ENCODE measurements at regions not wholly inside any gene's neighbourhood (a gene's known extent, or its start where the extent isn't known, plus 50 kb on each side); places are given as distances from the start of the nearest gene placed in this dataset.

GRCh38 chr10:4538016-4538415, 288.0 kb upstream of the AKR1E2 start:
- DNase-seq = no peak

DNA sequence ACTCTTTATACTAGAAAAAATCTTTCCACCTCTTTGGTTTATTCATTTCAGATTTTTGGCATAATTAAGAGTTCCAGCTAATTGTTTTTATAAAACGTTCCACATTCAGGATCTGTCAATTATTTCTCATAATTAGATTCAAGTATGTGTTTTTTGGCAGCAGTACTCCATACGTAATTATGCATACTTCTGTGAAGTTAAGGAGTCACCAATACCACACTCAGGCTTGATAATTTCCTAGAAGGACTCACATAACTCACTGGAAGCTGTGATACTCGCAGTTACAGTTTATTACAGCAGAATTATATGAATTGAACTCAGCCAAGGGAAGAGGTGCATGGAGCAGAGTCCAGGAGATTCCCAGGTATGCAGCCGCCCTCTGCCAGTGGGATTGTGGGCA, 290.5 kb upstream of the AKR1E2 start:
- DNase-seq = no peak
- TF ChIP-seq POLR2AphosphoS5 (IDR thresholded peaks at IDR 0.05) (no peak), POLR2A (IDR thresholded peaks at IDR 0.05) (no peak)
- TF ChIP-seq, protein P1, sequence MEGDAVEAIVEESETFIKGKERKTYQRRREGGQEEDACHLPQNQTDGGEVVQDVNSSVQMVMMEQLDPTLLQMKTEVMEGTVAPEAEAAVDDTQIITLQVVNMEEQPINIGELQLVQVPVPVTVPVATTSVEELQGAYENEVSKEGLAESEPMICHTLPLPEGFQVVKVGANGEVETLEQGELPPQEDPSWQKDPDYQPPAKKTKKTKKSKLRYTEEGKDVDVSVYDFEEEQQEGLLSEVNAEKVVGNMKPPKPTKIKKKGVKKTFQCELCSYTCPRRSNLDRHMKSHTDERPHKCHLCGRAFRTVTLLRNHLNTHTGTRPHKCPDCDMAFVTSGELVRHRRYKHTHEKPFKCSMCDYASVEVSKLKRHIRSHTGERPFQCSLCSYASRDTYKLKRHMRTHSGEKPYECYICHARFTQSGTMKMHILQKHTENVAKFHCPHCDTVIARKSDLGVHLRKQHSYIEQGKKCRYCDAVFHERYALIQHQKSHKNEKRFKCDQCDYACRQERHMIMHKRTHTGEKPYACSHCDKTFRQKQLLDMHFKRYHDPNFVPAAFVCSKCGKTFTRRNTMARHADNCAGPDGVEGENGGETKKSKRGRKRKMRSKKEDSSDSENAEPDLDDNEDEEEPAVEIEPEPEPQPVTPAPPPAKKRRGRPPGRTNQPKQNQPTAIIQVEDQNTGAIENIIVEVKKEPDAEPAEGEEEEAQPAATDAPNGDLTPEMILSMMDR (IDR thresholded peaks at IDR 0.05 in 8 of 11, conservative IDR thresholded peaks at IDR 0.05 in 3 of 11) = no peak
- intact Hi-C loops (cut with DNase I; ENCODE audit: low total_unique reads) = no loop called here
- Histone ChIP-seq H3K27me3 (replicated peaks in 1 of 7) (no peaks in the 10 kb centered on the region), H3K9me3 (peaks cover 0 to 31% (median 15%) of the 10 kb centered on the region in 8 donors), H3K4me3 (no peak overlapping the region), H3K27ac (no peak overlapping the region), H3K4me1 (no peaks in the 10 kb centered on the region), H3K36me3 (no peaks in the 10 kb centered on the region)
- WGBS, 5 donors = 71 to 80% (median 78%) methylated on average over 4 of the region's 4 CpGs

More at GRCh38 chr10:4538016-4538415, 288.0 kb upstream of the AKR1E2 start:
- no peaks in the 10 kb centered on the region for H3K27me3 ChIP-seq (replicated peaks in 1 of 7)
- TF ChIP-seq, protein P1 (IDR thresholded peaks at IDR 0.05 in 8 of 11, conservative IDR thresholded peaks at IDR 0.05 in 3 of 11) = no peak
- TF ChIP-seq POLR2A (IDR thresholded peaks at IDR 0.05) (no peak), POLR2AphosphoS5 (IDR thresholded peaks at IDR 0.05) (no peak)
- H3K4me1 ChIP-seq = no peaks in the 10 kb centered on the region
- H3K9me3 ChIP-seq = peaks cover 0 to 43% (median 24%) of the 10 kb centered on the region in 8 donors
- whole genome bisulfite sequencing, 5 donors = 84 to 95% (median 87%) methylated on average over 4 of the region's 4 CpGs
- H3K27ac ChIP-seq = no peak overlapping the region
- intact Hi-C loops (cut with DNase I; ENCODE audit: low total_unique reads) = no loop called here
- no peaks in the 10 kb centered on the region for H3K36me3 ChIP-seq
- no peak overlapping the region for H3K4me3 ChIP-seq

DNA sequence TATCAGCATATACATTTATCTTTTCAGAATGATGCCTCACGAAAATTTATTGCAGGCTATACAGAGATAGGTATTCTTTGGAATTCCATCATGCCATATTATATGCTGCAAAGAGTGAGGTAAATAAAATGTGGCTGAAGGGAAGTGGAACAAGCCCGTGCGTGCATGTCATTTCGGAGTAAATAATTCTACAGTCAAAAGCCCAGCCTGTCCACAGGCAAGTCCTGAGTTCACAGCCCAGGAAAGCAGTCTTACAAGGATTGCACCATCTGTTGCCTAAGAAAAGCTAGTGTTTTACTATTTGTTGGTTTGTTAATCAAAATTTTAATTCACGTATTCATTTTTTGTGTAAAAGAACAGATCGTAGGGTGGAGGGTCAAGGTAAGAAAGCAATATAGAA, 292.4 kb upstream of the AKR1E2 start:
- no peak overlapping the region for H3K27ac ChIP-seq
- no peak for DNase-seq
- intact Hi-C loops (cut with DNase I; ENCODE audit: low total_unique reads) = no loop called here
- no peaks in the 10 kb centered on the region for H3K4me1 ChIP-seq
- TF ChIP-seq POLR2A (IDR thresholded peaks at IDR 0.05) (no peak), POLR2AphosphoS5 (IDR thresholded peaks at IDR 0.05) (no peak)
- TF ChIP-seq, protein P1 (IDR thresholded peaks at IDR 0.05 in 8 of 11, conservative IDR thresholded peaks at IDR 0.05 in 3 of 11) = no peak
- WGBS, 5 donors = 89 to 92% (median 91%) methylated on average over 6 of the region's 6 CpGs
- no peaks in the 10 kb centered on the region for H3K36me3 ChIP-seq
- no peak overlapping the region for H3K4me3 ChIP-seq
- peaks cover 0 to 20% (median 11%) of the 10 kb centered on the region in 8 donors for H3K9me3 ChIP-seq
- no peaks in the 10 kb centered on the region for H3K27me3 ChIP-seq (replicated peaks in 1 of 7)

- intact Hi-C loops (cut with DNase I; ENCODE audit: low total_unique reads) = no loop called here
- TF ChIP-seq, protein P1 (IDR thresholded peaks at IDR 0.05 in 8 of 11, conservative IDR thresholded peaks at IDR 0.05 in 3 of 11) = no peak
- no peak for TF ChIP-seq POLR2A (IDR thresholded peaks at IDR 0.05)
- no peak for TF ChIP-seq POLR2AphosphoS5 (IDR thresholded peaks at IDR 0.05)
- Histone ChIP-seq H3K4me3 (no peak overlapping the region), H3K4me1 (no peaks in the 10 kb centered on the region), H3K27ac (no peak overlapping the region), H3K36me3 (no peaks in the 10 kb centered on the region), H3K9me3 (peaks cover 0 to 15% (median 10%) of the 10 kb centered on the region in 8 donors), H3K27me3 (replicated peaks in 1 of 7) (no peaks in the 10 kb centered on the region)
- DNase-seq = no peak
- 63 to 78% (median 70%) methylated on average over 1 of the region's 1 CpG for WGBS, 5 donors
Measured at GRCh38 chr10:4532976-4533375, 293.0 kb upstream of the AKR1E2 start.
